ENCODE measurements at regions not wholly inside any gene's neighbourhood (a gene's known extent, or its start where the extent isn't known, plus 50 kb on each side); places are given as distances from the start of the nearest gene placed in this dataset.

DNA sequence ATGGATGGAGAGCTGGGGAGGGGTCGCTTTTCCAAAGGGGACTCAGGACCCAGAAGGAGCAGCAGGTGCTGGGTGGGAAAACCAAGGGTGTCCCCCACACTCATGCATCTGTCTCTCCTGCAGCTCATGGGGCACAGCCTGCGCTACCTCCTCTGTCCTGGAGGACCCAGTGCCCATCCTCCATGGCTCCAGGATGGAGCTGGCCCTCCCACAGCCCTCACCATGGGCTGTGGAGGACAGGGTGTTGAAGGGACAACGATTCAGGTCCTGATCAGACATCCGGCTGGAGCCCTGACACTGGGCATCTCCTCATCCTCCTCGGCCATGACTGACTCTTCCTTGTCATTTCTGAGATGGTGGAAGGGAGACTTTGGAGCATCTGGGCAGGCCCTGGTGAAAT lies 97.9 kb upstream of the SULF2 start:
- TF ChIP-seq, protein P1, sequence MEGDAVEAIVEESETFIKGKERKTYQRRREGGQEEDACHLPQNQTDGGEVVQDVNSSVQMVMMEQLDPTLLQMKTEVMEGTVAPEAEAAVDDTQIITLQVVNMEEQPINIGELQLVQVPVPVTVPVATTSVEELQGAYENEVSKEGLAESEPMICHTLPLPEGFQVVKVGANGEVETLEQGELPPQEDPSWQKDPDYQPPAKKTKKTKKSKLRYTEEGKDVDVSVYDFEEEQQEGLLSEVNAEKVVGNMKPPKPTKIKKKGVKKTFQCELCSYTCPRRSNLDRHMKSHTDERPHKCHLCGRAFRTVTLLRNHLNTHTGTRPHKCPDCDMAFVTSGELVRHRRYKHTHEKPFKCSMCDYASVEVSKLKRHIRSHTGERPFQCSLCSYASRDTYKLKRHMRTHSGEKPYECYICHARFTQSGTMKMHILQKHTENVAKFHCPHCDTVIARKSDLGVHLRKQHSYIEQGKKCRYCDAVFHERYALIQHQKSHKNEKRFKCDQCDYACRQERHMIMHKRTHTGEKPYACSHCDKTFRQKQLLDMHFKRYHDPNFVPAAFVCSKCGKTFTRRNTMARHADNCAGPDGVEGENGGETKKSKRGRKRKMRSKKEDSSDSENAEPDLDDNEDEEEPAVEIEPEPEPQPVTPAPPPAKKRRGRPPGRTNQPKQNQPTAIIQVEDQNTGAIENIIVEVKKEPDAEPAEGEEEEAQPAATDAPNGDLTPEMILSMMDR (IDR thresholded peaks at IDR 0.05; ENCODE audit: low read depth, low read length), result no peak
- Histone ChIP-seq H3K4me3 (no peak overlapping the region), H3K9me3 (ENCODE audit: low read depth) (no peaks in the 10 kb centered on the region), H3K27me3 (no peaks in the 10 kb centered on the region), H3K27ac (no peak overlapping the region), H3K36me3 (no peaks in the 10 kb centered on the region), H3K4me1 (ENCODE audit: low read depth) (no peaks in the 10 kb centered on the region)
- DNase-seq (ENCODE audit: low read depth in 1 of 2, low spot score in 1 of 2), result no peak

DNA sequence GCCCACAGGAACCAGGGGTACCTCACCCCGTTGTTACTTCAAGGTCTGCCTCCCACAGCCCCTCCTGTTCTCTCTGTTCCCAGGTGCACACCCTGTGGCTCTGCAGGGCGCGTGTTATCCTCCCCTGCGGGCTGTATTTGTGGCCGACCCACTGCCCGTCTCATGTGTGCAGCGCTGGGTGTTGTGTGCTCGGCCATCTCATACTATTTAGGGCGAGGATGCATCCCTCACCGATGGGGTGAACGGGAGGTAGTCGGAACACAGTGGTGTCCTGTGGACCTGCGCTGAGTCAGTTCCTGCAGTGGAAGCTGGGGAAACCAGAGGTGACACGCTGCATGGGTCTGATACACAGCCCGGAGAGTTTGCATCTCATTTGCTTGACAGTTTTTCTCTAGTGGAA lies 94.5 kb upstream of the SULF2 start:
- Histone ChIP-seq H3K4me1 (ENCODE audit: low read depth) (no peaks in the 10 kb centered on the region), H3K27ac (no peak overlapping the region), H3K4me3 (no peak overlapping the region), H3K9me3 (ENCODE audit: low read depth) (no peaks in the 10 kb centered on the region), H3K27me3 (no peaks in the 10 kb centered on the region), H3K36me3 (no peaks in the 10 kb centered on the region)
- DNase-seq (ENCODE audit: low read depth in 1 of 2, low spot score in 1 of 2), result no peak
- TF ChIP-seq, protein P1 (IDR thresholded peaks at IDR 0.05; ENCODE audit: low read depth, low read length), result no peak

DNA sequence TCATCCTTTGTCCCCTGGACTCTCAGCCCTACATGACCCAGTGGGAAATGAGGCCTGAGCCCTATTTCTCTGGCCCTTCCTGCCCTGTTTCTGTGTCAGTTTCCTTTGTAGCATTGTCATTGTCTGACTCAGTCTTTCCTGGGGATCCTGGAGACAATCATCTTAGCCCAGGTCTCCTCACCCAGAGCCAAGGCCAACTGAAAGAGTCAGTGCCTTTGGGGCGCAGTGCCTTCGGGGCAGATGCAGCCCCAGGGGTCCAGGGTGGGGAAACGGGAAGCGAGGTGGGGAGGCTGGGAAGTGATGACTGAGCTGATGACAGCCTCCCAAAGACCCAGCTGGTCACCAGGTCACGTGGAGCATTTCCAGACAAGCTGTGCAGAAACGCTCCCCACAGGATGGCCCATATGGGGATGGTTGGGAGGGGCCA lies 93.3 kb upstream of the SULF2 start:
- Histone ChIP-seq H3K9me3 (ENCODE audit: low read depth) (no peaks in the 10 kb centered on the region), H3K27me3 (no peaks in the 10 kb centered on the region), H3K4me1 (ENCODE audit: low read depth) (no peaks in the 10 kb centered on the region), H3K36me3 (no peaks in the 10 kb centered on the region), H3K4me3 (no peak overlapping the region), H3K27ac (no peak overlapping the region)
- TF ChIP-seq, protein P1 (IDR thresholded peaks at IDR 0.05; ENCODE audit: low read depth, low read length), result no peak
- DNase-seq (ENCODE audit: low read depth in 1 of 2, low spot score in 1 of 2), result peak in 1 of 2 donors; percentile 43

DNA sequence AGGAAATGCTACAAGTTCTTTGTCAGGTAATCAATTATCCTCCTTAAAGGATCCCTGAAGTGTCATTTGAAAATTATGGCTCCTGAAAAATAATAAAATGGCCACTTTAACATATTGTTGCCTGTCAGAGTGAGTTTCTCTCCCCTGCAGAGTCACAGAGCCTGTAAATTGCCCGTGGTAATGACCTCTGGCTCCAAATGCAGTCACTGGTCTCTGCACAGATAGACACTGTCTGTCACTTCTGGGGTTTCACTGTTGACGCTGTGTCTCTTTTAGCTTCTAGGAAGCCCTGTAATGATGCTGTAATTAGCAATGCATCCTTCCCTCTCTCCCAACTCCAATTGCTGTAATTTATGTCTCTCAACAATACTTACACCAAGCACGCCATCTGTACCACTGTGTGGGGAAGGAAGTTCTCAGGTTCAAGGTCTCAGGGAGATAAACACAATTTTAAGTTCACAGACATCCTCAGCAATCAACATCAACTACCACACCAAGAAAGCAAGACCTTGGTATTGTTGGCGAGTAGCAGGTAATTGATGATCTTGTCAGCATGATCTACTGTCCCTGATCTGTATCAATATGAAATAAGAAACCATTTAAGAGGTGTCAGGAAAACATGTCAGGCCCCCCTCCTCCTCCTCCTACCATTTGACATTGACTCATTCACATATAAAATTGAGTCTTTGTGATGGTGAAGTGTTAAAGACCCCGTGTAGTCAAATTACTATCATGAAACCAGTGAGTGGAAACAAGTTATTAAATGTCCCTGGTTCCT lies 91.2 kb upstream of the SULF2 start:
- no peak overlapping the region for H3K4me3 ChIP-seq
- no peak for DNase-seq (ENCODE audit: low read depth in 1 of 2, low spot score in 1 of 2)
- no peaks in the 10 kb centered on the region for H3K9me3 ChIP-seq (ENCODE audit: low read depth)
- no peaks in the 10 kb centered on the region for H3K27me3 ChIP-seq
- H3K36me3 ChIP-seq, result no peaks in the 10 kb centered on the region
- TF ChIP-seq, protein P1 (IDR thresholded peaks at IDR 0.05; ENCODE audit: low read depth, low read length), result no peak
- no peak overlapping the region for H3K27ac ChIP-seq
- no peaks in the 10 kb centered on the region for H3K4me1 ChIP-seq (ENCODE audit: low read depth)

DNA sequence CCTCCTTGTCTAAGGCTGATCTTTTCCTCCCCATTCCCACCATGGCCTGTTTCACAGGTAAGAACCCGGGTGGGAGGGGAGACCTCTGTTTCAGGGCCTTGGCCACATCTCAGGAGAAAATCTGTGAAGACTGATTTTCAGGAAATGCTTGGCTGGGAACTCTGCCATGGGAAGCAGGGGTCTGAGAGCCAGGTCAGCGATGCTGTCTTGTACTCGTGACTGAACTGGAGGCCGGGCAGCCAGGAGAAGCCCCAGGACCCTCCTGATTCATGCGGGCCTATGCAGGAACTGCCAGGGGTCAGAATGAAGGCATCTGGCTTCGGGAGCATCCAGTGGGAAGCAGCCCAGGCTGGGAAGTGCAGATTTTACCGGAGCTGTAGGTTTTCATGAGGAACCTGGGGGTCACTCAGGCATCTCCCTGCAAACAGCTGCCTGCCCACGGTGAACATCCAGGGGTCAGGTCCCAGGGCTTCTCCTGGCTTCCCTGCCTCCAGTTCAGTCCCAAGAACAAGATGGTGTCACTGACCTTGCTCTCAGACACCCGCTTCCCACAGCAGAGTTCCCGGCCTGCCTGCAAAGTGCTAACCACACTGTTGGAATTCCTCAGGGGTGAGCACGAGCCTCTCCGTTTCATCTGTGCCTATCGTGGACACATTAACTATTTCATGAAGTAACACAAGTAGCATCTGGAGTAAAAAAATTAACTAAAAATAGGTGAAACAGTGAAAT lies 90.2 kb upstream of the SULF2 start:
- no peak overlapping the region for H3K4me3 ChIP-seq
- H3K27ac ChIP-seq, result no peak overlapping the region
- peak in 1 of 2 donors; percentile 65 for DNase-seq (ENCODE audit: low read depth in 1 of 2, low spot score in 1 of 2)

More for the DNA sequence above, 90.2 kb upstream of the SULF2 start:
- Histone ChIP-seq H3K4me1 (ENCODE audit: low read depth) (no peaks in the 10 kb centered on the region), H3K36me3 (no peaks in the 10 kb centered on the region), H3K27me3 (no peaks in the 10 kb centered on the region), H3K9me3 (ENCODE audit: low read depth) (no peaks in the 10 kb centered on the region)
- TF ChIP-seq, protein P1 (IDR thresholded peaks at IDR 0.05; ENCODE audit: low read depth, low read length), result no peak
